Nephron (organoid): ENCODE measurements at regions not wholly inside any gene's neighbourhood (a gene's known extent, or its start where the extent isn't known, plus 50 kb on each side); places are given as distances from the start of the nearest gene placed in this dataset.
A peak's percentile ranks its signal among the peaks of the same experiment; 100 is the strongest.

Source experiments
- H3K27ac Mint-ChIP-seq, 3 experiments: 2 replicates each; pipeline ENCODE4 v1.8.0; 2020; ENCODE audit warnings: mixed read lengths in 3 of 3, mild to moderate bottlenecking in 2 of 3, moderate library complexity in 1 of 3
- H3K27me3 Mint-ChIP-seq: 2 replicates; pipeline ENCODE4 v1.8.0; 2021; ENCODE audit warnings: low read depth, mild to moderate bottlenecking, moderate library complexity, mixed read lengths
- H3K36me3 Mint-ChIP-seq: 2 replicates; pipeline ENCODE4 v1.8.0; 2020; ENCODE audit warnings: low read depth, mixed read lengths
- H3K4me1 Mint-ChIP-seq: 2 replicates; pipeline ENCODE4 v1.8.0; 2020; ENCODE audit warnings: mixed read lengths
- H3K4me3 Mint-ChIP-seq, 3 experiments: 2 replicates each; pipeline ENCODE4 v1.8.0; 2020; ENCODE audit warnings: mild to moderate bottlenecking in 3 of 3, mixed read lengths in 3 of 3, moderate library complexity in 2 of 3
- H3K9me3 Mint-ChIP-seq: 2 replicates; pipeline ENCODE4 v1.8.0; 2020; ENCODE audit warnings: mixed read lengths
- CTCF ChIP-seq, 3 experiments: fragments of 200-600 bp; sonication (generic); IDR thresholded peaks; one replicate each; pipeline ENCODE4 v1.5.0; 2021; ENCODE audit warnings: antibody characterized with exemption in 3 of 3; ENCODE audit not compliant: unreplicated experiment in 3 of 3

DNA sequence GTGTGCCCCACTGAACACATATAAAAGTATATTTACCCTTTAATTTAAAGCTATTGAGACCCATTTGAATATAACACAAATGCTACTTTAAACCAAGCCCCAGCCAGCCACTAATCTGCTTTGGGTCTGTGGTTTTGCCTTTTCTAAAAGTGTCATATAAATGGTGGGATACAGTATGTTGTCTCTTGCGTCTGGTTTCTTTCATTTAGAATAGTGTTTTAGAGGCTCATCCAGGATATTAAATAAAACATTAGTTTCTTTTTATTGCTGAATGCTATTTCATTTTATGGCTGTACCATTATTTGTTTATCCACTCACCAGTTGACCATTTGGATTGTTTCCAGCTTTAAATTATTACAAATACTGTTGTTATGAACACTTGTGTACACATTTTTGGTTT is 290.5 kb upstream of the SORL1-AS1 start:
- H3K4me3 Mint-ChIP-seq, result no peak overlapping the region

GRCh38 chr11:121741761-121742361 is 289.1 kb upstream of the SORL1-AS1 start:
- no peaks in the 10 kb centered on the region for H3K36me3 Mint-ChIP-seq
- no peak for TF ChIP-seq CTCF (IDR thresholded peaks at IDR 0.05; ENCODE audit: unreplicated experiment in 3 of 3)
- H3K27ac Mint-ChIP-seq, result peak overlapping the region; percentile 97 to 99 (median 97)
- H3K27me3 Mint-ChIP-seq, result no peaks in the 10 kb centered on the region
- peaks cover 33% of the 10 kb centered on the region for H3K9me3 Mint-ChIP-seq
- peaks cover 27% of the 10 kb centered on the region for H3K4me1 Mint-ChIP-seq
- peak overlapping the region in 2 of 3 experiments; percentile 34 to 35 for H3K4me3 Mint-ChIP-seq

More for the DNA sequence above, 290.5 kb upstream of the SORL1-AS1 start:
- no peaks in the 10 kb centered on the region for H3K36me3 Mint-ChIP-seq
- H3K9me3 Mint-ChIP-seq, result peaks cover 25% of the 10 kb centered on the region
- H3K27ac Mint-ChIP-seq, result peak overlapping the region in 1 of 3 experiments; percentile 97
- no peaks in the 10 kb centered on the region for H3K27me3 Mint-ChIP-seq
- peaks cover 32% of the 10 kb centered on the region for H3K4me1 Mint-ChIP-seq
- no peak for TF ChIP-seq CTCF (IDR thresholded peaks at IDR 0.05; ENCODE audit: unreplicated experiment in 3 of 3)

DNA sequence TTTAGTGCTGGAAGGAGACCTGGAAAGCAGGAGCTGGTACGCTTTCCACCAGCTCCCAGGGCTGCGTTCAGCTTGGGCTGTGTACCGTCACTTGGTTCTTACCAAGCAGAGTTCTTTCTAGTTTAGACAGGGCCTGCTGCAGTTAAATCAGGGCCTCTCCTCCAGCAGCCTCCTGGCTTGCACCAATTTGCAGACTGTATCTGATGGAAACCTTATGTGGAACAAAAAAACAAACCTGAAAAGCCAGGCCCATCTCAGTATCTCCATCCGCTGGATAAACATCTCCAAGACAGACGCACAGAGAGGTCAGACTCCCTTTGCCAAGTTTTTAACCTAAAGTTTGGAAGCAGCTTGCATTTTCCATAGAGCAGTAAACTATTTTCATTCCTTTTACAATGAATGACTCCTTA is 288.6 kb upstream of the SORL1-AS1 start:
- Mint-ChIP-seq H3K27me3 (no peaks in the 10 kb centered on the region), H3K27ac (peak overlapping the region; percentile 97 to 99 (median 97)), H3K4me3 (peak overlapping the region in 1 of 3 experiments; percentile 30), H3K36me3 (no peaks in the 10 kb centered on the region), H3K4me1 (peaks cover 27% of the 10 kb centered on the region), H3K9me3 (peaks cover 36% of the 10 kb centered on the region)
- TF ChIP-seq CTCF (IDR thresholded peaks at IDR 0.05; ENCODE audit: unreplicated experiment in 3 of 3), result no peak

GRCh38 chr11:121740902-121741301 is 288.1 kb upstream of the SORL1-AS1 start:
- H3K27ac Mint-ChIP-seq, result peak overlapping the region; percentile 97 to 99 (median 97)
- peaks cover 27% of the 10 kb centered on the region for H3K4me1 Mint-ChIP-seq
- no peak overlapping the region for H3K4me3 Mint-ChIP-seq
- peaks cover 39% of the 10 kb centered on the region for H3K9me3 Mint-ChIP-seq
- H3K36me3 Mint-ChIP-seq, result no peaks in the 10 kb centered on the region
- H3K27me3 Mint-ChIP-seq, result no peaks in the 10 kb centered on the region
- TF ChIP-seq CTCF (IDR thresholded peaks at IDR 0.05; ENCODE audit: unreplicated experiment in 3 of 3), result no peak

DNA sequence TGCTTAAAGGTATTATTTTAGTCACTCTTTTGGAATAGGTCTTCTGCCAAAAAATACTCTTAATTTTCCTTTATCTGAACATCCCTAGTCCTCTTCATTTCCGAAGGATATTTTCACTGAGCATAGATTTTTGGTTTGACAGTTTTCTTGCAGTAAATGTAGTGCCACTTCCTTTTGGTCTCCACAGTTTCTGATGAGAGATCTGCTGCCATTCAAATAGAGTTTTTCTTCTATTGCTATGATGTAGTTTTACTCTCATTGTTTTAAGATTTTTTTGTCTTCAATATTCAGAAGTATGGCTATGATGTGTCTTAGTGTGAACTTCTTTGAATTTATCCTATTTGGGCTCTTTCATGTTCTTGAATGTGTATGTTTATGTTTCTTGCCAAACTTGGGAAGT is 281.1 kb upstream of the SORL1-AS1 start:
- no peaks in the 10 kb centered on the region for H3K27me3 Mint-ChIP-seq
- H3K4me3 Mint-ChIP-seq, result no peak overlapping the region
- H3K36me3 Mint-ChIP-seq, result peaks cover 4% of the 10 kb centered on the region
- peaks cover 36% of the 10 kb centered on the region for H3K9me3 Mint-ChIP-seq
- H3K27ac Mint-ChIP-seq, result no peak overlapping the region
- TF ChIP-seq CTCF (IDR thresholded peaks at IDR 0.05; ENCODE audit: unreplicated experiment in 3 of 3), result no peak
- no peaks in the 10 kb centered on the region for H3K4me1 Mint-ChIP-seq

DNA sequence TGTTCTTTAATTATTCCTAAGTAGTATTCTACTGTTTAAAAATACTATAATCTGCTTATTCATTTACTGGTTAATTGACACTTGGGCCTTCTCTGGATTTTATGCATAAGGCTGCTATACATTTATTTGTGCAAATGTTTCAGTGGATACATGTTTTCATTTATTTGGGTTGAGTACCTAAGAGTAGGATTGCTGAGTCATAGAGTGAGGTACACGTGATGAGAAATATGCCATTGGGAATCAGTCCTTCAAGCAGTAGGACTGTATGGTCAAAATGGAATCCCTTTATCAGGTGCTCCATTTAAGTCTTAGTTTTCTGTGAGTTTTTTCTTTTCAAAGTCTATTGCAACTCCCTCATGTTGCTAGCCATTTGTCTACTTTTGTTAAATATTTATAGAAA is 275.2 kb upstream of the SORL1-AS1 start:
- H3K4me1 Mint-ChIP-seq, result peaks cover 7% of the 10 kb centered on the region
- H3K27ac Mint-ChIP-seq, result peak overlapping the region in 1 of 3 experiments; percentile 18
- peaks cover 9% of the 10 kb centered on the region for H3K9me3 Mint-ChIP-seq
- no peak for TF ChIP-seq CTCF (IDR thresholded peaks at IDR 0.05; ENCODE audit: unreplicated experiment in 3 of 3)
- peaks cover 4% of the 10 kb centered on the region for H3K36me3 Mint-ChIP-seq
- no peak overlapping the region for H3K4me3 Mint-ChIP-seq
- H3K27me3 Mint-ChIP-seq, result no peaks in the 10 kb centered on the region
